HG03175 (cell line): ENCODE measurements at regions not wholly inside any gene's neighbourhood (a gene's known extent, or its start where the extent isn't known, plus 50 kb on each side); places are given as distances from the start of the nearest gene placed in this dataset.

Source experiments
- ATAC-seq: cut with Tn5 transposase; IDR thresholded peaks from one replicate; pipeline ENCODE4 v1.9.1; 2021; ENCODE audit warnings: mild to moderate bottlenecking, moderate library complexity; ENCODE audit not compliant: unreplicated experiment

- no peak for ATAC-seq
These were observed 401.6 kb upstream of the CITED2 start for GRCh38 chr6:139776041-139776440.

GRCh38 chr6:139768196-139768595 lies 393.7 kb upstream of the CITED2 start:
- no peak for ATAC-seq

GRCh38 chr6:139766796-139767195 lies 392.3 kb upstream of the CITED2 start:
- ATAC-seq = no peak

GRCh38 chr6:139765825-139766285 lies 391.4 kb upstream of the CITED2 start:
- no peak for ATAC-seq

GRCh38 chr6:139764498-139764986 lies 390.1 kb upstream of the CITED2 start:
- ATAC-seq = peak; percentile 87

GRCh38 chr6:139763468-139764210 lies 389.2 kb upstream of the CITED2 start:
- no peak for ATAC-seq

- no peak for ATAC-seq
These were observed 388.2 kb upstream of the CITED2 start for GRCh38 chr6:139762587-139763031.

- ATAC-seq = no peak
These were observed 385.7 kb upstream of the CITED2 start for GRCh38 chr6:139760128-139760527.

GRCh38 chr6:139759086-139759485 lies 384.6 kb upstream of the CITED2 start:
- no peak for ATAC-seq

- ATAC-seq = no peak
These were observed 383.8 kb upstream of the CITED2 start for GRCh38 chr6:139758209-139758611.

GRCh38 chr6:139757784-139758183 lies 383.3 kb upstream of the CITED2 start:
- no peak for ATAC-seq

- ATAC-seq = no peak
These were observed 381.9 kb upstream of the CITED2 start for GRCh38 chr6:139756381-139756780.

GRCh38 chr6:139754898-139755775 lies 380.7 kb upstream of the CITED2 start:
- no peak for ATAC-seq

- ATAC-seq = no peak
These were observed 378.9 kb upstream of the CITED2 start for GRCh38 chr6:139753198-139753861.

GRCh38 chr6:139752086-139752485 lies 377.6 kb upstream of the CITED2 start:
- no peak for ATAC-seq

- ATAC-seq = no peak
These were observed 376.7 kb upstream of the CITED2 start for GRCh38 chr6:139751179-139751578.

- ATAC-seq = no peak
These were observed 374.1 kb upstream of the CITED2 start for GRCh38 chr6:139748353-139749146.

- no peak for ATAC-seq
These were observed 372.7 kb upstream of the CITED2 start for GRCh38 chr6:139747154-139747553.

- no peak for ATAC-seq
These were observed 370.4 kb upstream of the CITED2 start for GRCh38 chr6:139744891-139745290.

GRCh38 chr6:139743664-139744437 lies 369.4 kb upstream of the CITED2 start:
- ATAC-seq = no peak
